T-helper 2 cell treated with Interferon-gamma antibody and Interleukin-4, amounts not matched to agents 100 ng/mL and 5 ng/mL, for 36 hours (primary cell): ENCODE measurements at regions not wholly inside any gene's neighbourhood (a gene's known extent, or its start where the extent isn't known, plus 50 kb on each side); places are given as distances from the start of the nearest gene placed in this dataset.

Experiments used
- intact Hi-C: fragments of 100-400 bp; cut with micrococcal nuclease; formaldehyde crosslinking; loops from one replicate; pipeline ENCODE4 v1.15.1; 2023

DNA sequence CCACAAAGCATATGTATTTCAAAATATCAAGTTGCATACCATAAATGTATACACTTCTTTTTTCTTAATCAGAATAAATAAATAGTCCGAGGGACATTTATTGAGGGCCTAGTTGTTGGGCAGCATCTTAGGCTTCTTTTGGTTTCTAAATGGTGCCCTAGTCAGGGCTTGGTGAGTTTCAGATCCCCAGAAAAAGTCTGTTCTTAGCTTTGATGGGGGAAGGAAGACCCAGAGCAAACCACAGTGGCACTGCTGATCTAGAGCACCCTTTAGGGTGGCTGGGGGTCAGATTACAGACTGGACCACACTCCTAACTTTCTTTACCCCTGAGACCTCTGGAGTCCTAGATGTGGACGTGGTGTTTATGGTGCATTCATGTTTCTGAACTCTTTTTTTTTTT, 97.8 kb downstream of the C9orf152 start:
- intact Hi-C loops = no loop called here

- intact Hi-C loops = no loop called here
Observed at GRCh38 chr9:110111868-110112267, 96.1 kb downstream of the C9orf152 start.

DNA sequence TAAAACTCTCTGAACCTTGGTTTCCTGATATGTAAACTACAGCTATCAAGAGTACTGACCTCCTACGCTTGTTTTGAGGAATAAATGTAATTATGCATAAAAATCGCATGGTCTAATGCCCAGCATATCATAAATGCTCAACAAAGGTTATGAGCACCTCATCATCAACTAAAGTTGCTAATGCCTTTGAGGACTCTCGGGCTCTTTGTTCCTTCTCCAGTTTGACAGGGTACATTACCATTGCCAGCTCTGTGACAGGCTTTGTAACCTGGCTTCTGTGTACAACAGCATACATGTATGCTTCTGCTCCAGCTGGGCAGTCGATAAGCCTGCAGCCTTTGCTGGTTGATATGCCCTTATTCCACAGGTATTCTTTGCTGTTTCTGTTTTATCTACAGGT, 95.2 kb downstream of the C9orf152 start:
- intact Hi-C loops = no loop called here

- intact Hi-C loops = no loop called here
Observed at GRCh38 chr9:110114086-110114858, 93.7 kb downstream of the C9orf152 start.

- intact Hi-C loops = no loop called here
Observed at GRCh38 chr9:110114859-110115201, 93.1 kb downstream of the C9orf152 start.

GRCh38 chr9:110115341-110115820, 92.6 kb downstream of the C9orf152 start:
- intact Hi-C loops = no loop called here

- intact Hi-C loops = no loop called here
Observed at GRCh38 chr9:110115826-110116542, 92.0 kb downstream of the C9orf152 start.

- intact Hi-C loops = no loop called here
Observed at GRCh38 chr9:110116543-110116885, 91.4 kb downstream of the C9orf152 start.

- intact Hi-C loops = no loop called here
Observed at GRCh38 chr9:110121170-110121569, 86.8 kb downstream of the C9orf152 start.

GRCh38 chr9:110123341-110124095, 84.4 kb downstream of the C9orf152 start:
- intact Hi-C loops = no loop called here

DNA sequence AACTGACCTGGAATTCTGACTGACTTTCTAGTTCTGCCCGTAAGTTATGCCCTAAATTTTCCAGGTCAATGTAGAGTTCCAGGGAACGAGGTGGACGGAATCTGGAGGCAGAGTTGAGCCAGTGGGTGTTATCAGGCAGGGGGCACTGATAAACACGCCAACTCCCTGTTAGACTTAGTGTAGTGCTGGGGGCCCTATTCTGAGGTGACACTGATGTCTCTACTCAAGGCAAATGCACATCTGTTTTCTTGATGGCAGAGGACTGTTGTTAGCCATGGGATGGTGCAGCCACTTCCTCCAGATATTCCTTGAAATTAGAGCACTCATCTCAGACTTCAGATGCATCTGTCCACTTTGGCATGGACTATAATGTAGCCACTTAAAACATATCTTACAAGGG, 83.5 kb downstream of the C9orf152 start:
- intact Hi-C loops = no loop called here

GRCh38 chr9:110125207-110125751, 82.7 kb downstream of the C9orf152 start:
- intact Hi-C loops = no loop called here

DNA sequence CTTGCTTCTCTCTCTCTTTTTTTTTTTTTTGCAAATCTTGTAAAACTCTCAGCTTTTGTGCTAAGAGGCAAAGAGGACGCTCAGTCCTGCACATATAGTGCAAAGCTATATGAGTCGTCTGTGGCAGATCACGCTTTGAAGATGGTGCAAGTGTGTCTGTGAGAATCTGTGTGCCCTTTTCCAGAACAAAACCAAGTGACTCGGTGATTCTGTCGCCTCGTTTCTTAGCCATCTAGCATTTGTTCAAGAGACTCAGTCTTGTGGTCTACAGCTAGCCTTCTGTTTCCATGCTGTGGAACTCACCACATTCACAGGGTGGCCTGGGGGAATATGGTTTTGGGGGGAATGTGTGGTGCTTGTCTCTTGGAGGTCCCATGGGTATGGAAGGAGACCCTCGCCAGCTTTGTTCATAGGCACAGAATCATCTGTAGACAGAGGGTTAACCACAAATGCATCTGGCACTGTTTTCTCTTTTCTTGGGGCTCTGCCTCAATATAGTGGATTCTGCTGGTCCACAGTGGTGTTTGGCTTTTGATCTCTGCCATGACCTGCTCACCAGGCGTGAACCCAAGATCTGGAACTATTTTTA, 82.1 kb downstream of the C9orf152 start:
- intact Hi-C loops = no loop called here

- intact Hi-C loops = no loop called here
Observed at GRCh38 chr9:110126499-110126941, 81.4 kb downstream of the C9orf152 start.

GRCh38 chr9:110126986-110127864, 80.7 kb downstream of the C9orf152 start:
- intact Hi-C loops = no loop called here

- intact Hi-C loops = no loop called here
Observed at GRCh38 chr9:110128664-110129329, 79.2 kb downstream of the C9orf152 start.

DNA sequence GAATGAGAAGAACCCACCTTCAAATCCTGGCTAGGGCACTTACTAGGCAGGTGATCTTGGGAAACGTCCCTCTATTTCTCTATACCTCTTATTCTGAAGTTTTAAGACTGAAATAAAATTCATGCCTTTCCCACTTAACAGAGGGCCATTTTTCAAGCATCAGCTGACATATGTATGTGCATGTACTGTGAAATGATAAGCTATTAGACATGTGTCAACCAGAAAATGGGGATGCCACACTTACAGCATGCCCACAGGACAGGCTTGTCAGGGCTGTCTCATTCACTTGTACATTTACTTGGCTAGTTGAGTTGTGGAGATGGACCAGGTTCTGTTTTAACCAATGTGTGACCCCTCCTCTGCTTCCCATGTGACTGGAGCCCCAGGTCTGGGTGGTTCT, 78.5 kb downstream of the C9orf152 start:
- intact Hi-C loops = no loop called here

- intact Hi-C loops = no loop called here
Observed at GRCh38 chr9:110130211-110130610, 77.7 kb downstream of the C9orf152 start.

DNA sequence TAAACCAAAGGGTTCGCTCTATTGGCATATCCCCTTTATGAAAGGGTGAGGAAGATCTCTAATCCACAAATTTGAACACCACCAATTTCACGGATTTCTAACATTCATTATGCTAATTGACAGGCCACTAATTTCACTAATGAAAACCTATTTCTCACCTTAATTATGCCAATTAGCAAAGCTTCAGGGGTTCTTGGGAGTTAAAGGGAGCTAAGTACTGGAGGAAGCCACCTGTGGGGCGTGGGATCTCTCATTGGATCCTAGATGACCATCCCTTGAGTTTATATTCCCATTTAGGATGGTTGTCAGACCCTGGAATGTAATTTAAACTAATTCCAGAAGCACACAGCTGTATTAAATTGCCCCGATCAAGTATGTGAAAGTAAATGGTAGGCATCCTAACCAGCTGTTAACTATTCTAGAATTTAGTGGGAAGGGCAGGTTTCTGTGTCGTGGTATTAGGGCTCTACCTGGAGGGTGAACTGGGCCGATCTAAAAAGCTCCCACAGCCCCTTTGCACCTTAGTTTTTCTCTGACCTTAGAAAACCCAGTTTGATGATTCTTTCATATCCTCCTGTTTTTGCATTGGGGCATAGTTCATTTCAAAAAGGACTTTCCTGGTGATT, 77.1 kb downstream of the C9orf152 start:
- intact Hi-C loops = no loop called here
